Neural crest cell (in vitro differentiated cells): ENCODE measurements at regions not wholly inside any gene's neighbourhood (a gene's known extent, or its start where the extent isn't known, plus 50 kb on each side); places are given as distances from the start of the nearest gene placed in this dataset.

Source experiments
- DNase-seq: peaks from one replicate; pipeline ENCODE4 v3.0.0; 2021; ENCODE audit warnings: low read depth, mixed read lengths, low spot score
- H3K27ac Mint-ChIP-seq: one replicate; pipeline ENCODE4 v1.8.0; 2021; ENCODE audit warnings: mild to moderate bottlenecking, mixed read lengths; ENCODE audit not compliant: unreplicated experiment
- H3K27me3 Mint-ChIP-seq: 2 replicates; pipeline ENCODE4 v1.8.0; 2021; ENCODE audit warnings: low read depth, mild to moderate bottlenecking, mixed read lengths
- H3K36me3 Mint-ChIP-seq: 2 replicates; pipeline ENCODE4 v1.8.0; 2021; ENCODE audit warnings: low read depth, mild to moderate bottlenecking, mixed read lengths
- H3K4me1 Mint-ChIP-seq: 2 replicates; pipeline ENCODE4 v1.8.0; 2021; ENCODE audit warnings: mixed read lengths
- H3K4me3 Mint-ChIP-seq: one replicate; pipeline ENCODE4 v1.8.0; 2021; ENCODE audit warnings: mild to moderate bottlenecking, mixed read lengths
- H3K9me3 Mint-ChIP-seq: 2 replicates; pipeline ENCODE4 v1.8.0; 2021; ENCODE audit warnings: mixed read lengths
- TF ChIP-seq, protein P1 (sequence below): fragments of 200-600 bp; sonication (generic); conservative IDR thresholded peaks from 2 replicates; pipeline ENCODE4 v1.5.0; 2021; ENCODE audit warnings: antibody characterized with exemption, mild to moderate bottlenecking

DNA sequence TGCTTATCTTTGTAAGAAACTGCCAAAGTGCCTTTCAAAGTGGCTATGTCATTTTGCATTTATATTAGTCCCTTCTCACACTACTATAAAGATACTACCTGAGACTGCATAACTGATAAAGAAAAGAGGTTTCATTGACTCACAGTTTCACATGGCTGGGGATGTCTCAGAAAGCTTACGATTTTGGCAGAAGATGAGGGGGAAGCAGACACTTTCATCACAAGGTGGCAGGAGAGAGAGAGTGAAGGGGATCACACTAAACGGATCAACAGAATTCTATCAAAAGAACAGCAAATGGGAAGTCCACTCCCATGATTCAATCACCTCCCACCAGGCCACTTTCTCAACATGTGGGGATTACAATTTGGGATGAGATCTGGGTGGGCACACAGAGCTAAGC, 1352.0 kb upstream of the B3GALT2 start:
- Mint-ChIP-seq H3K4me3 (no peak overlapping the region), H3K4me1 (no peaks in the 10 kb centered on the region), H3K9me3 (peaks cover 3% of the 10 kb centered on the region), H3K27me3 (no peaks in the 10 kb centered on the region), H3K36me3 (no peaks in the 10 kb centered on the region), H3K27ac (peak overlapping the region; percentile 52)
- no peak for DNase-seq
- TF ChIP-seq, protein P1, sequence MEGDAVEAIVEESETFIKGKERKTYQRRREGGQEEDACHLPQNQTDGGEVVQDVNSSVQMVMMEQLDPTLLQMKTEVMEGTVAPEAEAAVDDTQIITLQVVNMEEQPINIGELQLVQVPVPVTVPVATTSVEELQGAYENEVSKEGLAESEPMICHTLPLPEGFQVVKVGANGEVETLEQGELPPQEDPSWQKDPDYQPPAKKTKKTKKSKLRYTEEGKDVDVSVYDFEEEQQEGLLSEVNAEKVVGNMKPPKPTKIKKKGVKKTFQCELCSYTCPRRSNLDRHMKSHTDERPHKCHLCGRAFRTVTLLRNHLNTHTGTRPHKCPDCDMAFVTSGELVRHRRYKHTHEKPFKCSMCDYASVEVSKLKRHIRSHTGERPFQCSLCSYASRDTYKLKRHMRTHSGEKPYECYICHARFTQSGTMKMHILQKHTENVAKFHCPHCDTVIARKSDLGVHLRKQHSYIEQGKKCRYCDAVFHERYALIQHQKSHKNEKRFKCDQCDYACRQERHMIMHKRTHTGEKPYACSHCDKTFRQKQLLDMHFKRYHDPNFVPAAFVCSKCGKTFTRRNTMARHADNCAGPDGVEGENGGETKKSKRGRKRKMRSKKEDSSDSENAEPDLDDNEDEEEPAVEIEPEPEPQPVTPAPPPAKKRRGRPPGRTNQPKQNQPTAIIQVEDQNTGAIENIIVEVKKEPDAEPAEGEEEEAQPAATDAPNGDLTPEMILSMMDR, result no peak

DNA sequence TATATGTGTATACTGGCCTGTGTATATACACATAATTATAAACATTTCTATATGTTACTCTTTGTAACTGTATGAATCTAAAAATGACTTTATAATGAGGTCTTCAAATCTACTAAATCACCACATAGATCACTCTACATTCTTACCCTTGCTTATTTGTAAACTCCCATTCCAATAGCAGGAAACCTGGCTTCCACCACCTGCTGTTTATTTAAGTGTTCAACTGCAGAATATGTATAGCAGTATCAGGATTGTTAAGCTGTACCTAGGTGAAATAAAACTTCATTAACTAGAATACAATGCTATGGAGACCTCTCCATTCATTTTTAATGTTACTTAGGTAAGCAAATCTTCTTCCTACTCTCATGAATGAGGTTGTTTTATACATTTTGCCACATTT, 1351.1 kb upstream of the B3GALT2 start:
- peaks cover 3% of the 10 kb centered on the region for H3K9me3 Mint-ChIP-seq
- TF ChIP-seq, protein P1, result no peak
- H3K27ac Mint-ChIP-seq, result no peak overlapping the region
- no peak overlapping the region for H3K4me3 Mint-ChIP-seq
- no peaks in the 10 kb centered on the region for H3K36me3 Mint-ChIP-seq
- no peaks in the 10 kb centered on the region for H3K27me3 Mint-ChIP-seq
- DNase-seq, result no peak
- H3K4me1 Mint-ChIP-seq, result no peaks in the 10 kb centered on the region

DNA sequence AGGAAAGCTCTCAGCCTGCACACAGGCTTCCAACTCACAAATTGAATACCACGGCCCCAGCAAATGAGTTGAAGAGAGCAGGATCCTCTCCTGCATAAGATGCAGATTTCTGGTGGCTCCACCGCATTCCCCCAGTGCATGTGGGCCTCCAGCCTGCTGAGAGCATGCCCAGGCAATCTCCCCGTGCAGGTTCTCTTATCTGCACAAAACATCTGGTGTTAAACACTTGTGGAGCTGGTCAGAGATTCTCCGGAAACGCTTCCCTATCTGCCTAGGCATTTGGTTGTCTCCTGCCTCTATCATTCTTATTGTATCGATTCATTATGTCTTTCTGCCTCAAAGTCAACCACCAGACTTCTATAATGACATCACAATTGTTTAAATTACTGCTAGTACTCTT, 1349.0 kb upstream of the B3GALT2 start:
- TF ChIP-seq, protein P1, result no peak
- Mint-ChIP-seq H3K27me3 (no peaks in the 10 kb centered on the region), H3K27ac (no peak overlapping the region), H3K36me3 (no peaks in the 10 kb centered on the region), H3K9me3 (peaks cover 3% of the 10 kb centered on the region), H3K4me3 (no peak overlapping the region), H3K4me1 (no peaks in the 10 kb centered on the region)
- no peak for DNase-seq

DNA sequence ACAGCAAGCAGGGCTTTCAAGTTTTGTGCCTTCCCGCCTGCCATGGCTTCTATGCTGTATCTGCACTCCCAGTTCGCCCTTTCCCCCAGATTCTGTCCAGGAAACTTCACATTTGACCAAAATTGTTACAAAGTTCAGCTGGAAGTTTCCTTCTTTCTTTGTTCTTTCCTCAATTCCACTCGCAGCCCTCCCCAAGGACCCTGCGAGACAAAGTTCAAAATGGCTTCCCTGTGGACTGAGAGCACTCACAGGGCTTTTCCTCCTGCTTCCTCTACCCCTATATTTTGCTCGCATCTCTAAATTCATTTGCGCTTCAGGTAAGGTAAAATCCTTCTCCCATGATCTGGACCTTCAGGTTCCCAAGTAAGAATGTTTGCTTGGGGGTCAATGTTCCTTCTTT, 1348.4 kb upstream of the B3GALT2 start:
- Mint-ChIP-seq H3K4me3 (no peak overlapping the region), H3K27me3 (no peaks in the 10 kb centered on the region), H3K27ac (no peak overlapping the region), H3K4me1 (no peaks in the 10 kb centered on the region), H3K36me3 (no peaks in the 10 kb centered on the region), H3K9me3 (peaks cover 3% of the 10 kb centered on the region)
- DNase-seq, result no peak
- TF ChIP-seq, protein P1, result no peak

DNA sequence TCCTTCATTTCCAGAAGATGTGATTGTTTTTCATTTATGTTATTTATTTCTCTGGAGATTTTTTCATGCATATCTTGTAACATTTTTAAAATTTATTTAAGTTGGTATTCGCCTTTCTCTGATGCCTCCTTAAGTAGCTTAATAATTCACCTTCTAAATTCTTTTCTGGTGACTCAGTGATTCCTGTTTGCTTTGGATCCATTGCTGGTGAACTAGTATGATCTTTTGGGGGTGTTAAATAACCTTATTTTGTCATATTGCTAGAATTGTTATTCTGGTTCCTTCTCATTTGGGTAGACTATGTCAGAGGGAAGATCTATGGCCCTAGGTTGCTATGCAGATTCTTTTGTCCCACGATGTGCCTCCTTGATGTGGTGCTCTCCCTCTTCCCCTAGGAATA, 1347.2 kb upstream of the B3GALT2 start:
- H3K9me3 Mint-ChIP-seq, result peaks cover 3% of the 10 kb centered on the region
- H3K36me3 Mint-ChIP-seq, result no peaks in the 10 kb centered on the region
- DNase-seq, result no peak

More for the DNA sequence above, 1347.2 kb upstream of the B3GALT2 start:
- Mint-ChIP-seq H3K4me1 (no peaks in the 10 kb centered on the region), H3K27ac (no peak overlapping the region), H3K27me3 (no peaks in the 10 kb centered on the region), H3K4me3 (no peak overlapping the region)
- TF ChIP-seq, protein P1, result no peak
